GM06990 (cell line): ENCODE measurements at regions not wholly inside any gene's neighbourhood (a gene's known extent, or its start where the extent isn't known, plus 50 kb on each side); places are given as distances from the start of the nearest gene placed in this dataset.

Experiments
- DNase-seq: peaks from one replicate; pipeline ENCODE4 v3.0.0-alpha.2; 2011; ENCODE audit not compliant: insufficient read length; ENCODE audit errors: extremely low read depth
- H3K27me3 ChIP-seq: replicated peaks from 2 replicates; pipeline ENCODE4 v1.6.0; 2011; ENCODE audit warnings: low read length; ENCODE audit not compliant: control insufficient read depth, insufficient read depth
- H3K36me3 ChIP-seq: 2 replicates; pipeline ENCODE4 v1.5.1; 2011; ENCODE audit warnings: low read length; ENCODE audit not compliant: control insufficient read depth, insufficient read depth
- H3K4me3 ChIP-seq: replicated peaks from 2 replicates; pipeline ENCODE4 v1.5.1; 2011; ENCODE audit warnings: low read depth, mild to moderate bottlenecking, control low read depth, low read length
- TF ChIP-seq, protein P1 (sequence below): IDR thresholded peaks from 2 replicates; pipeline ENCODE4 v1.5.1; 2011; ENCODE audit warnings: low read length, control low read depth, mild to moderate bottlenecking, inconsistent platforms; ENCODE audit not compliant: insufficient read depth, poor library complexity, severe bottlenecking

DNA sequence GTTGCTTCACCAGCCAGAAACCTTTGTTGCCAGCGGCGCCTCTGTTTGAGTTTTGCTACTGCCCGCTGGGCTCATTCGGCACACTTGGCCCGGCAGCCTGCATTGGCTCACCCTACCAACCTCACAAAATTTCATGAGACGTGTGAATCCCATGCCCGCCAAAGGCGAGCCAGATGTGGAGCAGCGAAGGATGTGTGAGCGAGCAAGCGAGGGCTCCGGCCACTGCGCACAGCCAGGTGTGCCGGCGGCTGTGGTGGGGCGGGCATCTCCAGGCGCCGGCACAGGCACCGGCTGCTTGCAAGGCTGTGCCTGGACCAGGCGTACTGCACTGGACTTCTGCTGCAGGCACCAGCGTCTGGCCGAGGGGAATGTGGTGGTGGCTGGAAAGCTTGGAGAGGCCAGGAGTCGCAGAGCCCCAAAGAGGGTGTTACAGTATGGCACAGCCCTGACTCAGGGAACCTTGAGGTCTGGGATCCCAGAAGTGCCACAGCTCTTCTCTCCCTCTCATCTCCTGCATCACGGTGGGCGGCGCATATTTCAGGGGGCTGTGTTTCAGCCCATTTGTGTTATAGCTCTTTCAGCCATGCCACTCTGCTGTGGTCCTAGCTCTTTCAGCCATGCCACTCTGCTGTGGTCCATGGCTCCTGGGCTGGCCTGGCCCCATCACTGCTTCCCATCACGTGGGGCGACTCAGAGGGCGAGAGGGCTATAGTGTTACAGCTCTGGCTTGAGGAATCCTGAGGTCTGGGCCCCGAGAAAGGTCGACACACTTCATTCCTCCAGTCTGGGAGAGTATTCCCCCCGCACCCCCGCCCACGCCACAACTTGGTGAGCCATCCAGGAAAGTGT is 592.0 kb upstream of the SLITRK5 start:
- no peaks in the 10 kb centered on the region for H3K36me3 ChIP-seq
- TF ChIP-seq, protein P1, sequence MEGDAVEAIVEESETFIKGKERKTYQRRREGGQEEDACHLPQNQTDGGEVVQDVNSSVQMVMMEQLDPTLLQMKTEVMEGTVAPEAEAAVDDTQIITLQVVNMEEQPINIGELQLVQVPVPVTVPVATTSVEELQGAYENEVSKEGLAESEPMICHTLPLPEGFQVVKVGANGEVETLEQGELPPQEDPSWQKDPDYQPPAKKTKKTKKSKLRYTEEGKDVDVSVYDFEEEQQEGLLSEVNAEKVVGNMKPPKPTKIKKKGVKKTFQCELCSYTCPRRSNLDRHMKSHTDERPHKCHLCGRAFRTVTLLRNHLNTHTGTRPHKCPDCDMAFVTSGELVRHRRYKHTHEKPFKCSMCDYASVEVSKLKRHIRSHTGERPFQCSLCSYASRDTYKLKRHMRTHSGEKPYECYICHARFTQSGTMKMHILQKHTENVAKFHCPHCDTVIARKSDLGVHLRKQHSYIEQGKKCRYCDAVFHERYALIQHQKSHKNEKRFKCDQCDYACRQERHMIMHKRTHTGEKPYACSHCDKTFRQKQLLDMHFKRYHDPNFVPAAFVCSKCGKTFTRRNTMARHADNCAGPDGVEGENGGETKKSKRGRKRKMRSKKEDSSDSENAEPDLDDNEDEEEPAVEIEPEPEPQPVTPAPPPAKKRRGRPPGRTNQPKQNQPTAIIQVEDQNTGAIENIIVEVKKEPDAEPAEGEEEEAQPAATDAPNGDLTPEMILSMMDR, result no peak
- DNase-seq, result no peak
- no peak overlapping the region for H3K4me3 ChIP-seq
- H3K27me3 ChIP-seq, result no peaks in the 10 kb centered on the region

DNA sequence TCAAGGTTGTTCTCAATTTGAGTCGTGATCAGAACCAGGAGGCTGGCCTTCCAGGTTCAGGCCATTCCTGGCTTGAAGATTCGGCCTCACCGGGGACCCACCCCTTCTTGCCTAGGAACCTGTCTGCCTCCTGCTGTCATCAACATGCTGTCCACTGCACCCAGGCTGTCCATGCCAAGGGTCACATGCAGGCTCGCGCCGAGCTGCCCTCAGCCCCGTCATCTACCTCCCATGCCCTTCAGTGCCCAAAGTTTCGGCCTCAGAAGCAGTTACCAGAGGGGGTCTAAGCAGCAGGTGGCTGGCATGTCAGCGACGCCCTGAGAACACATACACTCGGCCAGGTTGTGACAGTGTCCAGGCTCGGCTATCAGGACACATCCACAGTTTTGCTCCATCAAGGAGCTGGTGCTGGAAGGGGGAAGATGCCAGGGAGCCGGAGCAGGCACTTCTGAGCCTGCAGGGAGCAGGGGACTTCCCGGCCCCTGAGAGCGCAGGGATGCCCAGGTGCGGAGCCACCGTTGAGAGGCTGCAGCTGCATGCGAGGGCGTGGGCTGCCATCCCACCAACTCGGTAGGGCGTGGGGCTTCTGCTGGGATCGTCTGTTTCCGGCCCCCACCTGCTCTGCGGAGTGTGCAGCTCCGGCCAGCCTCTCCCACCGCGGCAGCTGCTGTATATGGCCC is 590.9 kb upstream of the SLITRK5 start:
- no peaks in the 10 kb centered on the region for H3K27me3 ChIP-seq
- TF ChIP-seq, protein P1, result no peak
- H3K36me3 ChIP-seq, result no peaks in the 10 kb centered on the region
- no peak overlapping the region for H3K4me3 ChIP-seq
- DNase-seq, result no peak

DNA sequence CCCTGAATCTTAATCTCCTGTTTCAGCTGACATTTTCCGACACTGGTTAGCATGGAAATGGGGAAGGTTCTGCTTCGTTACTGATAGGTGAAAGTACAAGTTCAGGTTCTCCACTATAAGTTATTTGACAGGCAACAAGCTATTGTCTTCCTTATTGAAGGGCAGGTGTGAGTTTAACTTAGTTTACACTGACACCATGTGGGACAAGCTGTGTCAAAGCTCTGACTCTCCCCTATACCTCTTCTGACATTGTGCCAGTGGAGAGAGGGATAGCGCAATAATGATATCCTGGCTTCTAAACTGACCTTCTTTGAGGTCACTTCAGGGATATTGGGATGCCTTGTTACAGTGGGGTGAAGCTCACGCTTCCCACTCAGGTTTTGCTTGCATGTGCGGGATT is 587.0 kb upstream of the SLITRK5 start:
- no peak for DNase-seq
- no peaks in the 10 kb centered on the region for H3K27me3 ChIP-seq
- no peaks in the 10 kb centered on the region for H3K36me3 ChIP-seq
- no peak overlapping the region for H3K4me3 ChIP-seq
- TF ChIP-seq, protein P1, result no peak

DNA sequence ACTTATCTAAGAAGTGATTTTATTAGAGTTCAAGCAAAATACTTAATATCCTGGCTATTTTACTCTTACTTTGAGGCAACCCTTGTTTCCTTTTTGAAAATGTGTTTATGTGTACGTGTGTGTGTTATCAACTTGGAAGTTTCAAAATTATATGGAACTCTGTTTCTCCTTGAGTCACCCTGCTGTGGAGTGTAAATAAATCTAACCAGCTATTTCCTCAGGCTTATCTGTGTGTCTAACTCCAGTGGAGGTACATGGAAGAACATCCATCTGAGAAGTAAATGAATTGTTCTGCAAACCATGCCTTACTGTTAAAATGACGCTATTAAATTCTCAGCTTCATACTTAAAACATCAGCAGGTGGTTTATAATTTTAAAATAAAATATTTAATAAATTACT is 583.4 kb upstream of the SLITRK5 start:
- H3K36me3 ChIP-seq, result no peaks in the 10 kb centered on the region
- no peak overlapping the region for H3K4me3 ChIP-seq
- DNase-seq, result no peak
- TF ChIP-seq, protein P1, result no peak
- H3K27me3 ChIP-seq, result no peaks in the 10 kb centered on the region

GRCh38 chr13:87089391-87089790 is 581.8 kb upstream of the SLITRK5 start:
- H3K4me3 ChIP-seq, result no peak overlapping the region
- H3K27me3 ChIP-seq, result no peaks in the 10 kb centered on the region
- no peak for DNase-seq
- no peaks in the 10 kb centered on the region for H3K36me3 ChIP-seq
- TF ChIP-seq, protein P1, result no peak
